OCI-LY1 (cell line): ENCODE measurements at regions not wholly inside any gene's neighbourhood (a gene's known extent, or its start where the extent isn't known, plus 50 kb on each side); places are given as distances from the start of the nearest gene placed in this dataset.

Experiments
- EZH2 ChIP-seq: fragments of 200-600 bp; sonication (generic), shearing (Covaris generic); IDR thresholded peaks from 2 replicates; pipeline ENCODE4 v1.8.0; 2017; ENCODE audit warnings: borderline replicate concordance, mixed run types, mild to moderate bottlenecking, antibody characterized with exemption, low read length, moderate library complexity, mixed read lengths
- TF ChIP-seq, protein P1 (sequence below): fragments of 200-600 bp; sonication (generic), shearing (Covaris generic); IDR thresholded peaks from 2 replicates; pipeline ENCODE4 v1.5.1; 2017; ENCODE audit warnings: mild to moderate bottlenecking, antibody characterized with exemption, low read length, moderate library complexity, mixed read lengths

DNA sequence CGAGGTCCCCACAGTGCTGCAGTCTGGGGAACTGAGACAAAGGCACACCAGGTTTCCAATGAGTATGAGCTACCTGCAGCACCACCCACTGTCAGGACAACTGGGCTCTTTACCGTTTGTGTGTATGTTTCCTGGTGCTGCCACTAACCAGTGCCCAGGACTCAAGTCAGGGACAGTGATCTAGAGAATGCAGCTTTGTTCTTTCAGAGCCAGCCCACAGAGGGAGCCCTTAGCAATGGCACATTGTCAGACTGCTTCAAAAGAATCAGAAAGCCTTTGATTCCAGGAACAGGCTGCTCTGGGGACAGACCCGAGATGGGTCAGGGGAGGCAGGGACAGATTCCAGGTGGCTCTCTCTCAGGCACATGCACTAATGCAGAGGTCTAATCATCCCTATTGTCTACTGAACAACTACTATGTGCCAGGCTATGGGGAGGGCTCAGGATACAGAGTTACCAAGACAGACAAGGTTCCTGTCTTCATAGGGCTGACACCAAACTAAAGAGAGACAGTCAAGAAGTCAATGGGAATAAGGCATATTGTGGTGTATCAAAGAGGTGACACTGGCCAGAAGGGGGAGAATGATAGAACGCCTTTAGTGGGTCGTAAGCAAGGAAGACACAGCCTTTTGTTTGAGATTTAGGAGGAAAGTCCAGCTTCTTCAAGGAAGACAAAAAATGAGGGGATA lies 103.7 kb downstream of the VPREB1 start:
- TF ChIP-seq, protein P1, sequence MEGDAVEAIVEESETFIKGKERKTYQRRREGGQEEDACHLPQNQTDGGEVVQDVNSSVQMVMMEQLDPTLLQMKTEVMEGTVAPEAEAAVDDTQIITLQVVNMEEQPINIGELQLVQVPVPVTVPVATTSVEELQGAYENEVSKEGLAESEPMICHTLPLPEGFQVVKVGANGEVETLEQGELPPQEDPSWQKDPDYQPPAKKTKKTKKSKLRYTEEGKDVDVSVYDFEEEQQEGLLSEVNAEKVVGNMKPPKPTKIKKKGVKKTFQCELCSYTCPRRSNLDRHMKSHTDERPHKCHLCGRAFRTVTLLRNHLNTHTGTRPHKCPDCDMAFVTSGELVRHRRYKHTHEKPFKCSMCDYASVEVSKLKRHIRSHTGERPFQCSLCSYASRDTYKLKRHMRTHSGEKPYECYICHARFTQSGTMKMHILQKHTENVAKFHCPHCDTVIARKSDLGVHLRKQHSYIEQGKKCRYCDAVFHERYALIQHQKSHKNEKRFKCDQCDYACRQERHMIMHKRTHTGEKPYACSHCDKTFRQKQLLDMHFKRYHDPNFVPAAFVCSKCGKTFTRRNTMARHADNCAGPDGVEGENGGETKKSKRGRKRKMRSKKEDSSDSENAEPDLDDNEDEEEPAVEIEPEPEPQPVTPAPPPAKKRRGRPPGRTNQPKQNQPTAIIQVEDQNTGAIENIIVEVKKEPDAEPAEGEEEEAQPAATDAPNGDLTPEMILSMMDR: peak; percentile 66
- no peak for TF ChIP-seq EZH2
